MCF 10A (cell line): ENCODE measurements at regions not wholly inside any gene's neighbourhood (a gene's known extent, or its start where the extent isn't known, plus 50 kb on each side); places are given as distances from the start of the nearest gene placed in this dataset.

Source experiments
- BruUV-seq: library from RNA; stranded (reverse); fragments of 400-500 nt; replicated peaks from 2 replicates; lab custom pipeline; 2021; lab: Mats Ljungman, UMichigan
- CTCF ChIA-PET: fragments of 300-600 bp; sonication (Branson Sonifier 250); formaldehyde crosslinking; extraction: SDS; loops from one replicate; lab custom pipeline; 2021; ENCODE audit warnings: antibody characterized with exemption, inconsistent platforms; lab: Yijun Ruan, JAX
- POLR2A ChIA-PET: fragments of 300-600, 350-650 bp; sonication (Branson Sonifier 250); formaldehyde crosslinking; extraction: SDS; loops from one replicate; lab custom pipeline; 2020; ENCODE audit warnings: antibody characterized with exemption, inconsistent platforms; lab: Yijun Ruan, JAX
- DNase-seq: peaks from one replicate; pipeline ENCODE4 v3.0.0-alpha.2; 2018; ENCODE audit not compliant: unreplicated experiment
- H3K27ac Mint-ChIP-seq: one replicate; pipeline ENCODE4 v1.8.0; 2022; ENCODE audit warnings: mild to moderate bottlenecking, low read depth, mixed read lengths; ENCODE audit not compliant: unreplicated experiment
- H3K27me3 Mint-ChIP-seq: one replicate; pipeline ENCODE4 v1.8.0; 2022; ENCODE audit warnings: mixed read lengths; ENCODE audit not compliant: insufficient read depth, unreplicated experiment
- H3K36me3 Mint-ChIP-seq: one replicate; pipeline ENCODE4 v1.8.0; 2022; ENCODE audit warnings: mild to moderate bottlenecking, moderate library complexity, mixed read lengths; ENCODE audit not compliant: insufficient read depth, unreplicated experiment
- H3K4me1 Mint-ChIP-seq: one replicate; pipeline ENCODE4 v1.8.0; 2022; ENCODE audit warnings: mixed read lengths; ENCODE audit not compliant: insufficient read depth, unreplicated experiment
- H3K4me3 Mint-ChIP-seq: one replicate; pipeline ENCODE4 v1.8.0; 2022; ENCODE audit warnings: mild to moderate bottlenecking, moderate library complexity, mixed read lengths; ENCODE audit not compliant: unreplicated experiment
- H3K9me3 Mint-ChIP-seq: one replicate; pipeline ENCODE4 v1.8.0; 2022; ENCODE audit warnings: mixed read lengths; ENCODE audit not compliant: unreplicated experiment
- CTCF ChIP-seq: fragments of 200-600 bp; IDR thresholded peaks from one replicate; pipeline ENCODE4 v1.8.0; 2022; ENCODE audit warnings: antibody characterized with exemption, mild to moderate bottlenecking; ENCODE audit not compliant: unreplicated experiment
- intact Hi-C: fragments of 100-400 bp; cut with micrococcal nuclease; formaldehyde crosslinking; loops from 2 replicates; pipeline ENCODE4 v1.14.1; 2022

GRCh38 chr2:223460209-223460608, 142.0 kb downstream of the SCG2 start:
- intact Hi-C loops, result loop anchor here (10.0 kb wide), 1 partner anchor 215 kb away; no protein-coding TSS in a partner anchor
- POLR2A ChIA-PET, result interaction anchor here (0.6 to 0.9 kb wide), 2 partner anchors 139 to 332 kb away, joined by 3 read pairs; no protein-coding TSS in a partner anchor

GRCh38 chr2:223460774-223461211, 141.4 kb downstream of the SCG2 start:
- Mint-ChIP-seq H3K9me3 (peaks cover 14% of the 10 kb centered on the region), H3K4me1 (peaks cover 38% of the 10 kb centered on the region), H3K4me3 (no peak overlapping the region), H3K27ac (peak overlapping the region; percentile 57), H3K36me3 (no peaks in the 10 kb centered on the region), H3K27me3 (no peaks in the 10 kb centered on the region)
- CTCF ChIA-PET, result interaction anchor here (0.9 to 1.4 kb wide), 3 partner anchors 26 to 213 kb away, joined by 3 to 4 read pairs (median 3); no protein-coding TSS in a partner anchor
- no peak for TF ChIP-seq CTCF
- no TSS peak for BruUV-seq
- intact Hi-C loops, result loop anchor here (10.0 kb wide), 1 partner anchor 214 kb away; no protein-coding TSS in a partner anchor
- POLR2A ChIA-PET, result interaction anchor here (0.9 kb wide), 1 partner anchor 139 kb away, joined by 3 read pairs; no protein-coding TSS in a partner anchor
- peak; percentile 81 for DNase-seq

More at GRCh38 chr2:223460209-223460608, 142.0 kb downstream of the SCG2 start:
- H3K36me3 Mint-ChIP-seq, result no peaks in the 10 kb centered on the region
- BruUV-seq, result no TSS peak
- TF ChIP-seq CTCF, result no peak
- no peak for DNase-seq
- no peak overlapping the region for H3K27ac Mint-ChIP-seq
- H3K4me3 Mint-ChIP-seq, result no peak overlapping the region
- no peaks in the 10 kb centered on the region for H3K27me3 Mint-ChIP-seq
- H3K9me3 Mint-ChIP-seq, result peaks cover 14% of the 10 kb centered on the region
- CTCF ChIA-PET, result interaction anchor here (0.9 to 2.4 kb wide), 4 partner anchors 26 to 338 kb away, joined by 3 to 8 read pairs (median 4); no protein-coding TSS in a partner anchor
- peaks cover 32% of the 10 kb centered on the region for H3K4me1 Mint-ChIP-seq

- no peak for TF ChIP-seq CTCF
- POLR2A ChIA-PET, result interaction anchor here (0.5 to 0.7 kb wide), 2 partner anchors 44 to 1512 kb away, joined by 3 read pairs; no protein-coding TSS in a partner anchor
- Mint-ChIP-seq H3K4me3 (no peak overlapping the region), H3K4me1 (peaks cover 37% of the 10 kb centered on the region), H3K27me3 (no peaks in the 10 kb centered on the region), H3K9me3 (peaks cover 14% of the 10 kb centered on the region), H3K27ac (no peak overlapping the region), H3K36me3 (no peaks in the 10 kb centered on the region)
- CTCF ChIA-PET, result interaction anchor here (1.3 kb wide), 1 partner anchor 492 kb away, joined by 4 read pairs; no protein-coding TSS in a partner anchor
- intact Hi-C loops, result loop anchor here (10.0 kb wide), 1 partner anchor 211 kb away; no protein-coding TSS in a partner anchor
- DNase-seq, result no peak
- BruUV-seq, result no TSS peak
These were observed 138.1 kb downstream of the SCG2 start for GRCh38 chr2:223464071-223464470.

GRCh38 chr2:223465793-223466192, 136.4 kb downstream of the SCG2 start:
- Mint-ChIP-seq H3K27me3 (no peaks in the 10 kb centered on the region), H3K9me3 (peaks cover 14% of the 10 kb centered on the region), H3K4me1 (peaks cover 36% of the 10 kb centered on the region), H3K36me3 (no peaks in the 10 kb centered on the region), H3K4me3 (no peak overlapping the region), H3K27ac (peak overlapping the region; percentile 50)
- DNase-seq, result peak; percentile 99
- intact Hi-C loops, result loop anchor here (1.0 to 10.0 kb wide), 3 partner anchors 82 to 209 kb away; no protein-coding TSS in a partner anchor
- ChIA-PET CTCF (interaction anchor here (0.5 to 0.6 kb wide), 2 partner anchors 140 to 213 kb away, joined by 3 to 5 read pairs; no protein-coding TSS in a partner anchor), POLR2A (interaction anchor here (0.6 to 1.2 kb wide), 5 partner anchors 20 to 1068 kb away, joined by 3 read pairs; no protein-coding TSS in a partner anchor)
- TF ChIP-seq CTCF, result no peak
- BruUV-seq, result no TSS peak
